ENCODE measurements at regions not wholly inside any gene's neighbourhood (a gene's known extent, or its start where the extent isn't known, plus 50 kb on each side); places are given as distances from the start of the nearest gene placed in this dataset.

- no peak for TF ChIP-seq EZH2phosphoT487 (IDR thresholded peaks at IDR 0.05)
- TF ChIP-seq CTCF (IDR thresholded peaks at IDR 0.05), result no peak
- TF ChIP-seq EZH2 (IDR thresholded peaks at IDR 0.05), result no peak
These were observed 444.1 kb downstream of the OCA2 start for GRCh38 chr15:27655056-27655455.

Data from neural progenitor cell (in vitro differentiated cells).